GM21390 (cell line): ENCODE measurements at regions not wholly inside any gene's neighbourhood (a gene's known extent, or its start where the extent isn't known, plus 50 kb on each side); places are given as distances from the start of the nearest gene placed in this dataset.
"Not testable (repeated sequence)": the region's sequence is repeated elsewhere in the genome, so short reads cannot be mapped to it uniquely, and the experiment has no call there.

ENCODE experiments used
- ATAC-seq: cut with Tn5 transposase; IDR thresholded peaks from one replicate; pipeline ENCODE4 v1.9.1; 2021; ENCODE audit not compliant: unreplicated experiment

DNA sequence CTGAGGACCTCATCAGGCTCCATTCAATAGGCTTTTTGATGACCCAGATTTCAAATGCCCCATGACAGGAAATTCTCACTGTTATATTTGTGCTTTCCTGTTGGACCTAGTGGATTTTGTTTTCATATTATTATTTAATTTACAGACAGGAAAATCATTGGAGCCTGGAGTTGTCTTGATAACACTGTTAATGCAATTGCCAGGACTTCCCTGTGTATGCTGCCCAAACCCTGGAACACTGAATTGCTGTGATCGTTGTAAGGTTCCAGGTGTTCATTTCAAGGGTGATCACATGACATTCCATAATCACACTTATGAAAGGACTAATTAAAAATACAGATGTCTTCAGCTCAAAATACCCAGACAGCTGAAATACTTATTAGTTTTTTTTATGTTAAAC is 783.2 kb downstream of the DHX35 start:
- no peak for ATAC-seq

DNA sequence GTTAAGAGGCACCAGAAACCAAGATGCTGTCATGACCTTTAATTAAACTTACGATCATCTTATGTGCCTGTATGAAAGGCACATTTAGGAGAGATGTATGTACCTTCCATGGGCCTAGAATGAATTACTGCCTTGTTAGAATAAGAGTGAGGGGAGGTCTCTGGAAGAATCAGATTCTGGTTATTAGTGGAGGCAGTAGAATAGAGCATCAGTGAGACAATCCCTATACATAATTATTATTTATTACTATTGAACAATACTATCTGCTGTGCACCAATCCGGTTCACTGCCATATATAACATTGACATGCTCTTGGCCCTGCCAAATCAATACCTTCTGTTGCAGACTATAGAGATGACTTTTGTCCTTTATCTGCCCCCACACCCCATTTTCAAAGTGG is 776.5 kb downstream of the DHX35 start:
- ATAC-seq: no peak

DNA sequence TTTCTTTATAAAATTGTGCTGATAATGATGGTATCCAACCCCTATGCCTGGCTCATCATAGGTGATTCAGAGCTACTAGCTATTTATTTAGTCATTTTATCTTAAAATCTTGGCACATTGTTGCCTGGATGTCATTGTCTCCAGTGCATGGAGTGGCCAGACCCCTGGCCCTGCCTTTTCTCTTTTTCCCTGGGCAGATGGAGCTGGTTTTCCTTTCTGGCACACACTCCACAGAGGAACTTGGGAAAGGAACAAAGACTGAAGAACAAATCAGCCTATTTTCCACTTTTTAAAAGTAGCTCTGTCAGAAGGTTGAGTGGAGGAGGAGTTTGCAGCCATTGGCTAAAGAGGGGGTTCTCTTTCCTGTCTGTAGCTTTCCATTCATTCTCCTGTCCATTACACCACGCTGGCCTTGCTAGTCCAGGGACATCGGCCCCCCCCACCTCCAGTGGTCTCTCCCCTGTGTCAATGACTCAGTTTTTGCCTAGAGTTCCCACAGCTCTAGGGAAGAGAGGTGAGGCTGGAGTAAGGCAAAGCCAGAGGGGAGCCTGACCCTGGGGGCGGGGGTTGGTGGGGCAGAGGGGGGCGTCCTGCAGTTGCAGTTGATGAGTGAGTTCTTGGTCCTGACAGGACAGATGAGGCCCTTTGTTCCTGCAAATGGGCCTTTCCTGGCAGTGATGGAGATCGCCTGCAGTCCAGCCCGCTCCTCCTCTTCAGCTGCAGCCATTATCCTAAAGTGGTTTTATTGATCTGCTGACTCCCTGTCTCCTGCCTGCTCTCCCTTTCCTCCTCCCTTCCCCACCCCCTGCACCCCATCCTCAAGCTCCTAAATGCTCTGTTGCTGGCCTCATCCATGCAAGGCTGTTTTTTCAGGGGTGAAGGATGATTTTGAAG is 774.5 kb downstream of the DHX35 start:
- no peak for ATAC-seq

DNA sequence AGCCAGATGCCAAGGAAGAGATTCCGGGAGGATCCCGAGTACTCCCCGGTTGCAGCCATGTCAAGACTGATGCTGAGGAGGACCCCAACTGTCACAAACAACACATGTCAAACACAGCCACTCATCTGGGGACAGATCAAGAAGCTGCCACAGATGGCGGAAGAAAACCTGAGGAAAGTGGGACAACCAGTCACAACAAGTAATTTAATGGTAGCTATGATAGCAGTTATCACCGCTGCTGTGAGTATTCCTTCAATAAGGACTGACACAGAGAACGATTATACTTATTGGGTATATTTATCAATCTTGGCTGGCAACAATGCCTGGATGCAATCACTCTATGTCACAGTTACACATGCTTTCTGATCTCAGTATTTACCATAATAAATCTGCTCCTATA is 763.4 kb downstream of the DHX35 start:
- ATAC-seq: not testable (repeated sequence)

DNA sequence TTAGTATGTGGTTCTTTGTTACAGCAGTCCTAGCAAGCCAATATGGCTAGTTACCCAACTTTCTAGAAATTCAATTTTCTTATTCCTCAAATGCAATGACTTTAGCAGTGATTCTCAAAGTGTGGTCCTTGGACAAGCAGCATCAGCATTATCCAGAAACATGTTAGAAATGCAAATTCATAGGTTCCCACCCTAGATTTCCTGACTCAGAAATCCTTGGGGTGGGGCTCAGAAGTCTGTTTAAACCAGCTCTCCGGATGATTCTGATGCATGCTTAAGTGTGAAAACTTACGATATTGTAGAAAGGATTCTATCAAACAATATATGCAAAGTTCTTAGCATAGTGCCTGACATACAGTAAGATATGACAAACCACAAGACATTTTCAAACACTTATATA is 757.1 kb downstream of the DHX35 start:
- no peak for ATAC-seq

DNA sequence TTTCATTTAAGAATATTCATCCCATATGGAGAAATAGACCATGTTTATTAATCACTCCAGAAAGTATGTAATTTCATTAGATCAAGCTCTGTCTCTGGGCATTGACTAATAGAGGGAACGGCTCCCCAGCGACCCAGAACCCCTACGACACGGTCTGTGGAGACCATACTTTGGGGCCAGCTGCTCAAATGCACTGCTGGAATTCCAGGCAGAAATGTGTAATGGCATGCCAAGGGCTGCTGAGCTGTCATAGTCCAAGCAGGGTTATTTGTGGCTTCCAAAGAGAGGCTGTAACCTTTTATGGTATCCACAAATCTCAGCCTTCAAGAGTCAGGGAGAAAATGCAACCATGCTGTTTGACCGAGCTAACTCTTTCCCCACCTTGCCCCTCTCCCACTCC is 755.8 kb downstream of the DHX35 start:
- ATAC-seq: no peak

DNA sequence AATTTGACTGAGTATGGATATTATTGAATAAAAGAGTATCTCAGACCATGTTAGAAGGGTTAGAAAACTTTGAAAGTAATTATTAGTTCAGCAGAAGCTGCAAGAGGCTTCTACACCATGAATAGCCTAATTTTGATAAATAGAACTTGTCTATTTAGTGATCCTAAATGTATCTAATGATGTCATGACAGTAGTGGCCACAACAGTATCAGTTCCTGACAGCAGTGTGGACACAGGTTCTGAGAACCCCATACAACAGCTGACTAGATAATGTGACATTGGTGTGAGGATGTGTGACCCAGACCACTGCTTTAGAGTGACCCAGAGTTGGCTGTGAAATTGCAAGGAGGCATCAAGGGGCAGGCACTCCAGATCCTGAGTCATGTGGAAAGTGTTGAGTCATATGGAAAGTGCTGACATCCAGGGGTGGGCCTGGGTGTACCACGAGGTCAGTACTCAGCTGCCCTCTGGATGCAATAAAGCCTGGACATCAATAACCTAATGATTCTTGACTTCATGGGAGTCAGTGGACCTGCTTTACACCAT is 754.7 kb downstream of the DHX35 start:
- ATAC-seq: no peak

DNA sequence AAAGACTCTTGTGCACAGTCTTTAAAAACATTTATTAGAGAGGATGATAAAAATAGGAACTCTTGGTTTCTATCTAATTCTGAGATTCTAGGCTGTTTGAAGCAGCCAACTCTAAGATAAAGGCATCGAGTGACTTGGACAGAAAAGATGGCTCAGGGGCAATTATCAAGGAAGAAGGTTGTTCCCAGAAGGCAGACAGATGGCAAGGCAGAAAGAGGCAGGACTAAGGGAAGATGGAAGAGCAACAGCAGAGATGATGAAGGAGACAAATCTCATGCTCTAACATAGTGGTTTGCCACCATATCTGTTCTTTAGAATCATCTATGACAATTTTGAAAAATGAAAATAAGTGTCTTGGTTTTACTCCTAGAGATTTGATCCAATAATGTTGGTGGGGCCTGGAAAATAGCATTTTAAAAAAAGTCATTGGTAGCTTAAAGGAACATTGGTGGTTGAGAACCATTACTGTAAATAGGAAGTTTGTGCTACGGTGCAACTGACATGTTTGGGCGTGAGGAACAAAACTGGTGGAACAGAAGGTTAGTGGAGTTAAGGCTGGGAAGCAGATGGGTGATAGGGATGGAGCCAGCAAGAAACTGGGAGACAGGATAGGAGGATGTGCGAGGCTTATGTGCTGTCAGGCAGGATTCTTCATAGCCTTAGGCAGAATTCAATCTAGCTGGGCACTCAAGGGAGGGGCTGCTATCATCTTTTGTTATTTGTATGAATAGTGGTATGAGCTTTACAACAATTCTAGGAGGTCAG is 751.1 kb downstream of the DHX35 start:
- no peak for ATAC-seq

DNA sequence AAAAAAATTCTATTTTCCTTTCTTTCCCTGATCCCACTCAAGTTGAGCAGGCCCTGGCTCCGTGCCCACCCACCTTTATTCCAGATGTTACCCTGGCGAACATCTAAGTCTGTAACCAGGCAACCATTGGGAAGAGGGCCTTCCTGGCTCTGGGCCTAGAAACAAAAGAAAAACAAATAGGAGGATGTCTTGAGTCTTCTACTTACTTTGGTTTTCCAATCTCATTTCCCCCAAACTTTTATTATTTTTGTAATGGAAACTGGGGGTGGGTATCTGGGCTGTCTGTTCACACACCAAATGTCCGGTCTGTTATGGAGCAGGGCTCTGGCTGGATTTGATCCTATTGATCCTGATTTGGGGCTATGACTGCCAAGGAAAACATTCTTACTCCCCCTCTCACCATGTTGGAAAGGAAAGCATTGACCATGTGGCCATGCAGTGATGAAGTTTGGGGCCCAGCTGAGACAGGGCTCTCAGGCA is 744.1 kb downstream of the DHX35 start:
- ATAC-seq: no peak

DNA sequence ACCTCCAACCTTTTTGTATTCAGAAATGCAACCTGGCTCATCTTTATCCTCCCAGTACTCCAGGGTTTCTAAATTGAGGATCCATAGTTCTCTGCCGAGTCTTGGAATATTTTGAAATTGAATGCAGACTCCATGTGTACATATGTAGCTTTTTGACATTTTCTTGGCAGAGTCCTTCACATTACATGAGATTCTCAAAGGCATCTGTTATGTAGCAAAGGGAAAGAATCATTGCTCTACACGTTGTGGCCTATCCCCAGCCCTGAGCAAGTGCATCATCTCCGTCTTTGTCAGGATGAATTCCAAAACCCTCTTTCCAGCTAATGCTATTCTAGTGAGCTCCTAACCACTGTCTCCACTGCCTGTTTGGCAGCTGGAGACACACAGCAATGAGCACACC is 742.9 kb downstream of the DHX35 start:
- ATAC-seq: no peak

DNA sequence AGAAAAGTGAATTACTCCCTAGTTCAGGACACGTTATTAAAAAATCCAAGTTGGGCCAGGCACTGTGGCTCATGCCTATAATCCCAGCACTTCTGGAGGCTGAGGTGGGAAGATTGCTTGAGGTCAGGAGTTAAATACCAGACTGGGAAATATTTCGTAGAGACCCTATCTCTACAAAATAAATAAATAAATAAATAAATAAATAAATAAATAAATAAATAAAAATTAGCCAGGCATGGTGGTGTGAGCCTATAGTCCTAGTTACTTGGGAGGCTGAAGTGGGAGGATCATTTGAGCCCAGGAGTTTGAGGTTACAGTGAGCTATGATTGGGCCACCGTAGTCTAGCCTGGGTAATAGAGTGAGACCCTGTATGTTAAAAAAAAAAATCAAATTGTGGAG is 741.2 kb downstream of the DHX35 start:
- ATAC-seq: not testable (repeated sequence)

DNA sequence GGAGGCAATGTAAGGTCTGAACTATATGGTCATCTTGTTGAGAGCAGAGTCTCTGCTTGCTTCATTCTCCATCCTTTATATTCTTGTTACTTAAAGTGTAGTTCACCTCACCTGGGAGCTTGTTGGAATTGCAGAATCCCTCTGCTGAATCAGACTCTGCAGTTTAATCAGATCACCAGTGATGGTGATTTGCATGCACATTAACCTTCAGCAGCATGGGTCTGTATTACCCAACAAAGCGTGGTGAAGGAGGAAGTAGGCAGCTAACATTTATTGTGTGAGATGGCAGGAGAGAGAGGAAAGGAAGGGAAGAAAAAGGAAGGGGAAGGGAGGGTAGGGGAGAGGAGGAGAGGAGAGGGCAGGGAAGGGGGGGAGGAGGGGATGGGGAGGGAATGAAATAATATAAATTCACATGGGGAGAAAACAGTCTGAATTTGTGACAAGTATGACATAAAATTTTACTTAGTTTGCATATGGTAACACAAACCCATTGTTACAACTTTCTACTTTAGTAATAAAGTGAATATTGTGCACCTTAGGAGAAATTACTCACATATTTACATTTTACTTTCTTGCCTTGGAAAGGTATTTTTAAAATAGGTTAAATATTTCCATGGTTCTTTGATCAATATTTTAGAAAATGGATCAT is 740.7 kb downstream of the DHX35 start:
- ATAC-seq: no peak

DNA sequence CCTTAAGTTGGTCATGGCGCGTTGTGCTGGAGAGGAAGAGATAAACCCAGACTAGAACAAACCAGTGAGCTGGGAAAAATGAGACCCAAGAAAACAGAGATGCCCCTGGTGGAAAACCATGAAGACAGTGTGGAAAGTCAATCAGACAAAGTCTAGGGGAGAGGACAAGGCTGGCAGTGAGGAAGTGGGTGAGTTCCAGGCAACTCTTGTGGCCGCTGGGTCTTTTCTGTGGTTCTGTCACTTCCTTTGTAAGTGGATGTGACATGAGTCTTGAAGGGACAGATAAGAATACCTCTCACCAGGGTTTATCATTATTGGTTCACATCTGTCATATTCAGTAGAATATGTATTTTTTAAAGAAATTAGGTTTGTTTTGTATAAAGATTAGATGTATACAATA is 738.4 kb downstream of the DHX35 start:
- ATAC-seq: no peak

DNA sequence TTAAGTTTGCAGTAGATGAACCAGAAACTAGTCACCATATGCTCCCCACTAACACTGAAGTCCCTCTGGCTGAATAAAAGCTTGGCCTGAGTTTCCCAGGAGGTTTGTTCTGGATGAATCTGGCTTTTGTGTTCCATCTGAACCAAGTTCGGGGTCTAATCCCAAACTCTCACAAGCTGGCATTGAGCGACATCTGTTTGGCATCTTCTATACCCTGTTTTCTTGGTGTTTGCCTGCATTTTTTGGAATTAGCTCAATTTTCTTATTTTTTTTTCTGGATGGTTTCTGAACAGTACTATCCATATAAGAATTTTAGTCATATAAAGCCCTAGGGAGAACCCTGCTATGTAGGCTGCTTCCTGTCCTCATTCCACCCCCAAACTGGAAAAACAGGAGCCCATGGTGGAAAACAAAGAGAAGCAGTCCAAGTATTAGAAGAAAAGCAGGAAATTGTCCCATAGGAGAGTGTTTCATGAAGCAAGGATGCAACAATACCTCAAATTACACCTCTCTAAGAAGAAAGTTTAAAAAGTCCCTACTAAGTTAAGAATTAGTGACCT is 737.1 kb downstream of the DHX35 start:
- no peak for ATAC-seq

DNA sequence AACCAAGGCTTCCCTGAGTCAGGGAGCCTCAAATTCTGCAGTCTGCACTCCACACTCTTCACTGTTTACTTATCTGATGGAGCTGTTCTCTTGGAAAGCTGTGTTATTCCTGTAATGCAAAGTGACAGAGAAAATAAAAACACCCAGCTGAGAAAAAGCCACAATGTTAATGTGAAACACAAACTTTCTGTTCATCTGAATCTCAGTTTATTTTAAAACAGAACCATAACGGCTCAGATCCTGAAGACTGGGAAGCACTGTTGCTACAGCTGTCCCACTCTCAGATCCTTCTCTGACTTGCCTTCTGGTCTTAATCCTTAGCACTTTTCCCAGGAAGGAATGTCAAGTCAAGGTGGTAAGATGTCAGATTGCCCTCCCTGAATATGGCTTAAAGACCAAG is 736.6 kb downstream of the DHX35 start:
- no peak for ATAC-seq

DNA sequence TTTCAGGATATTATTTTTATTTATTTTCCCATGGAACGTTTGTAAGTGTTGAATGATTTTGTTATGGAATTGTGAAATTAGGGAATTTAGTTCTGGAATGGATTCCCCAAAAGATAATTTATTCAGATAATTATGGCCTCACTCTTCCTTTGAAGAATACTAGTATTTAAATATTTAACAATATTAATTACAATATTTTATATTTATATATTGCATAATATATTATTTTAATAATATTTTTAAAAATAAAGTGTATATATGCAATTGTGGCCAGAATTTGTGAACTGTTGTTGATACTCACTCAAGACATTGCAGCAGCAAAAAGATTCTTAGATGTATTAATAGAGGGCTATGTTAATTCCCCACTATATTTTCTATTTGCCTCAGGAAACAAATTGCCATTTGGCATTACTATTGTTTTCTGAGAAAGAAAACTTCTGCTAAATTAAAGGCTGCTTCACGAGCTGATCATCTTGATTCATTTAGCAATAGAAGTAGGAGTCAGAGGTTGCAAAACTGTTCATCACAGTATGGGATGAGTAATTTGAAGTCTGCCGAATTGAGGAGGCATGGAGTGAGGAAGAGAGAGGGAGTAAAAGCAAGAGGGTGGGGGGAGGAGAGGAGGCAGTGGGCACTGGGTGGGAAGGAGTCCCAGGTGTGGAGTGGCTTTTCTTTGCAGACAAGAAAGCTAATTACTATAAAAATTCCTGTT is 729.2 kb downstream of the DHX35 start:
- no peak for ATAC-seq

DNA sequence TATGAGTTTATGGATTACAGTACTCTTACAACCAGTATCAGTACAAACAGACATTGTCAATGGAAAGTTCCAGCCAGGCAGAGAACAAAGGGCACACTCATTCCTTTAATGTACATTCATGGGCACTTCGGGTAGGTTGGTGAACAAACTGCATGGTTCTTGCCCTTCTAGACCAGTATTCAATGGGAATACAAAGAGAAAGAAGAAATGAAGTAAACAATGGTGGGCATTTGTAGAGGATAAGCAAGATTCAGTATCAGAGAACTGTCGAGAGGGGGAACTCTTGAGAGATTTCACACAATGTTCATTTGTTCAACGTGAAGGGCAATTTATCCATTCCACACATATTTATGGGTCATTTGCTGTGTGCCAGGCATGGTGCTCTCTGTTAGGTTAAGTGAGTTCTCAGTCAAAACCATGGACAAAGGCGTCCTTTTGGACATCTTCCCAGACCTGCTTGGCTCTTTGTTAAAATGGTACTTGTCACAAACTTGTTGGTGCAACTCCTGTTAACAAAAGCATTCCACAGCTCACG is 714.8 kb downstream of the DHX35 start:
- no peak for ATAC-seq

DNA sequence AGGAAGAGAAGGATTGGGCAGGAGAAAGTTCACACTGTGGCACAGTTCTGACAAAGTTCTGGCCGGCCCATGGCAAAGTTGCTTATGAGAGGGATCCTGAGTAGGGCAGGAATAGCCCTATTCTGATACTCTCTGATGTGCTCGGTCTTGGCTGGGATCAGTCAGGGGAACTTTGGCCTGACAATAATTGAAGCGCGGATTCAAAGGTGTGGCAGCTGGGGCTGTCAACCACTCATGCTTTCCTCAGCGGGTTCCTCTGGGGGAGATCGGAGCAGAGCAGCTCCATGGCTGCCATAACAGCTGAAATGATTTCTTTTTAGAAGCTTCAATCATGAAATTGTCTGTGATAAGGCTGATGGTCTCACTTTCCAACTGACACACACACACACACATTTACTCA is 714.1 kb downstream of the DHX35 start:
- ATAC-seq: no peak

DNA sequence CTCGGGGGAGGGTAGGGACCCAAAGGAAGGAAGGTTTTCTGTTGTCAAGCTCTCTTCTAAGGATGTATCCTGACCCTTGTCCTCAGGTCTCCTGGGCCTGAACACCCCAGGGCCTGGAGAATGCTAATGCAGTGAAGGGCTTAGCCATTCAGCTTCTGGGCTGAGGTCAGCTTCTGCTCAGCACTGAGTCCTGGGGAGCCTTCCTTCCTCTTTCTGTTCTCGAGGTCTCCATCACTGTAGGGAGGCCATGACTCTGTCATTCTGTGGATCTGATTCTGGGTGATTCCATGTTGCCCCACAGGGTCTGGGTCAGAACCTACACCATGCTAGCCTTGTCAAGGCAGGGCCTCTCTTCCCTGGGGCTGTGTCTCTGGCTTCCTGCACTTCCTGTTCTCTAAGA is 712.7 kb downstream of the DHX35 start:
- no peak for ATAC-seq

DNA sequence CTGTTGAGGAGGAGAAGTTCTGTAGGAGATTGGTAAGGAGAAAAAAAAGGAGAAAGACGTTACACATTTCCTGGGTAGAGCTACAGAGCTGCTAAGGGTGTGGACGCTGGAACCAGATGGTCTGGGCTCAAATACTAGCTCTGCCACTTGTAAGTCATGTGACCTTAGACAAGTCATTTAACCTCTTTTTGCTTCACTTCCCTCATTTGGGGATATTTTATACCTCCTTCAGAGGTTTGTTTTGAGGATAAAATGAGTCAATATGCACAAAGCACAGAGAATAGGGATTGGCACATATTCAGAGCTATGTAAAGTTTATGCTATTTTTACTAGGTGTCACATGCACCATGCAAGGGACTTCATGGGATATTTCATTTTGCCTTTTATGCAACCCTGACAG is 708.8 kb downstream of the DHX35 start:
- ATAC-seq: no peak
